ENCODE measurements at regions not wholly inside any gene's neighbourhood (a gene's known extent, or its start where the extent isn't known, plus 50 kb on each side); places are given as distances from the start of the nearest gene placed in this dataset.

DNA sequence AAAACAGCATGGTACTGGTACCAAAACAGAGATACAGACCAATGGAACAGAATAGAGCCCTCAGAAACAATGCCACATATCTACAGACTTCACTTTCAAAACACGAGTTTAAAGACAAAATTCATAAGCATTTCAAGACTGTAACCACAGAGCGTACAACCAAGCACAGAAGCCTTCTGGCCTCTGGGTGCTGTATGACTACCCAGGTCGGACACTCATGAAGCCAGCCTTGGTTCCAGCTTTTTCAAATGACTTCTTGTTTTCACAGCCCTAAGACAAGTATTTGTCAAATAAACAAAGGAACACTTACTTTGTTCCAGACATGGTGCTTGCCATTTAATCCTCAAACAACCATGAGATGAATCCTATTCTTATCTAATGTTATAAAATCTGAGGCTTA, 536.1 kb upstream of the NR3C2 start:
- no peak overlapping the region for H3K4me2 ChIP-seq (ENCODE audit: control insufficient read depth, insufficient read depth)
- H2AFZ ChIP-seq (ENCODE audit: control insufficient read depth, low read depth, low read length), result no peak overlapping the region
- no peaks in the 10 kb centered on the region for H4K20me1 ChIP-seq (ENCODE audit: control insufficient read depth, insufficient read depth)
- TF ChIP-seq ASH2L (IDR thresholded peaks at IDR 0.05; ENCODE audit: borderline replicate concordance, low read depth), result no peak
- ChIA-PET CTCF (no interaction called here), POLR2A (no interaction called here), SMC1A (ENCODE audit: uncharacterized antibody, unreplicated experiment) (no interaction called here), RAD21 (ENCODE audit: unreplicated experiment) (no interaction called here)
- no peak overlapping the region for H3K27ac ChIP-seq (ENCODE audit: control insufficient read depth, insufficient read depth)
- H3K79me2 ChIP-seq (ENCODE audit: control insufficient read depth, insufficient read depth, low read length), result no peaks in the 10 kb centered on the region
- intact Hi-C loops (cut with micrococcal nuclease; ENCODE audit: unreplicated experiment) (no loop called here), in situ Hi-C loops (cut with MboI) (no loop called here)
- no peaks in the 10 kb centered on the region for H3K9me3 ChIP-seq (replicated peaks; ENCODE audit: control insufficient read depth, insufficient read depth, low read length)
- no TSS peak for BruUV-seq (replicated peaks)
- no peak overlapping the region for H3K9ac ChIP-seq (ENCODE audit: control insufficient read depth, insufficient read depth, low read length)
- no peaks in the 10 kb centered on the region for H3K27me3 ChIP-seq (replicated peaks in 1 of 2; ENCODE audit: control insufficient read depth in 2 of 2, insufficient read depth in 2 of 2, low read length in 1 of 2)
- H3K4me3 ChIP-seq, result no peak overlapping the region
- DNase-seq (ENCODE audit: low read depth, low spot score) (no peak), FAIRE-seq (no peak), ATAC-seq (no peak)
- WGBS (ENCODE audit: insufficient coverage, insufficient replicate concordance, low lambda C conversion rate, missing lambda C conversion rate), result 4% methylated on average over 3 of the region's 3 CpGs
- no peaks in the 10 kb centered on the region for H3K4me1 ChIP-seq (ENCODE audit: control insufficient read depth, insufficient read depth, low read length)
- no peaks in the 10 kb centered on the region for H3K36me3 ChIP-seq (ENCODE audit: control insufficient read depth in 2 of 2, insufficient read depth in 2 of 2, low read length in 1 of 2)

DNA sequence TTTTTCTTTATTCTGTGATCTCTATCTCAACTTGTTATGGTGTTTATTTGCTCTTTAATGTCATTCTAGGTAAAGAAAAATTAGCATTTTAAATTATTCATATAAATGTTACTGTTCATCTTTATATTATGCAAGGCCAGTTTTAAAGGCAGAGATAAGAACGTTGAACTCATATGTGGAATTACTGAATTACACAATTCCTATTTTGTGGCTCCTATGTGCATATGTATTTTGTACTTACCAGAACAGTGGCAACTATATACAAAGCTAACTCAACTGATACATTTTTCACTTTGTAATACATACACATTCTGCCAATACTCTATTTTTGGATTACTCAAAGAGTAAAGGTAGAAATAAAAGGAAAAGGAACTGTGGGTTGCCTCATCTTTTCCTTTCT, 533.2 kb upstream of the NR3C2 start:
- SMC1A ChIA-PET (ENCODE audit: uncharacterized antibody, unreplicated experiment), result no interaction called here
- no peak for TF ChIP-seq ZNF622 (IDR thresholded peaks at IDR 0.05)
- TF ChIP-seq, protein P1, sequence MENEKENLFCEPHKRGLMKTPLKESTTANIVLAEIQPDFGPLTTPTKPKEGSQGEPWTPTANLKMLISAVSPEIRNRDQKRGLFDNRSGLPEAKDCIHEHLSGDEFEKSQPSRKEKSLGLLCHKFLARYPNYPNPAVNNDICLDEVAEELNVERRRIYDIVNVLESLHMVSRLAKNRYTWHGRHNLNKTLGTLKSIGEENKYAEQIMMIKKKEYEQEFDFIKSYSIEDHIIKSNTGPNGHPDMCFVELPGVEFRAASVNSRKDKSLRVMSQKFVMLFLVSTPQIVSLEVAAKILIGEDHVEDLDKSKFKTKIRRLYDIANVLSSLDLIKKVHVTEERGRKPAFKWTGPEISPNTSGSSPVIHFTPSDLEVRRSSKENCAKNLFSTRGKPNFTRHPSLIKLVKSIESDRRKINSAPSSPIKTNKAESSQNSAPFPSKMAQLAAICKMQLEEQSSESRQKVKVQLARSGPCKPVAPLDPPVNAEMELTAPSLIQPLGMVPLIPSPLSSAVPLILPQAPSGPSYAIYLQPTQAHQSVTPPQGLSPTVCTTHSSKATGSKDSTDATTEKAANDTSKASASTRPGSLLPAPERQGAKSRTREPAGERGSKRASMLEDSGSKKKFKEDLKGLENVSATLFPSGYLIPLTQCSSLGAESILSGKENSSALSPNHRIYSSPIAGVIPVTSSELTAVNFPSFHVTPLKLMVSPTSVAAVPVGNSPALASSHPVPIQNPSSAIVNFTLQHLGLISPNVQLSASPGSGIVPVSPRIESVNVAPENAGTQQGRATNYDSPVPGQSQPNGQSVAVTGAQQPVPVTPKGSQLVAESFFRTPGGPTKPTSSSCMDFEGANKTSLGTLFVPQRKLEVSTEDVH (IDR thresholded peaks at IDR 0.05; ENCODE audit: low read depth, partially characterized antibody), result no peak
- TF ChIP-seq ZZZ3 (IDR thresholded peaks at IDR 0.05; ENCODE audit: control insufficient read depth, insufficient read length, low read depth), result no peak
- no peak for TF ChIP-seq KLF5 (IDR thresholded peaks at IDR 0.05; ENCODE audit: partially characterized antibody)
- TF ChIP-seq SMARCA5 (IDR thresholded peaks at IDR 0.05), result no peak
- no peak for TF ChIP-seq TCF12 (IDR thresholded peaks at IDR 0.05; ENCODE audit: low read depth, low read length)
- TF ChIP-seq IRF4 (IDR thresholded peaks at IDR 0.05; ENCODE audit: low read depth, low read length), result no peak
- TF ChIP-seq CHD2 (IDR thresholded peaks at IDR 0.05; ENCODE audit: borderline replicate concordance, low read depth, low read length), result no peak
- TF ChIP-seq MYB (IDR thresholded peaks at IDR 0.05; ENCODE audit: borderline replicate concordance, low read depth, low read length), result no peak
- no peak for TF ChIP-seq POU2F2 (IDR thresholded peaks at IDR 0.05; ENCODE audit: borderline replicate concordance, low read depth, low read length)
- TF ChIP-seq ASH2L (IDR thresholded peaks at IDR 0.05; ENCODE audit: borderline replicate concordance, low read depth), result no peak
- H3K27ac ChIP-seq (ENCODE audit: control insufficient read depth, insufficient read depth), result no peak overlapping the region

More for the DNA sequence above, 533.2 kb upstream of the NR3C2 start:
- DNase-seq (ENCODE audit: low read depth, low spot score) (no peak), FAIRE-seq (no peak), ATAC-seq (no peak)
- ChIA-PET RAD21 (ENCODE audit: unreplicated experiment) (no interaction called here), CTCF (no interaction called here), POLR2A (no interaction called here)
- no peaks in the 10 kb centered on the region for H3K79me2 ChIP-seq (ENCODE audit: control insufficient read depth, insufficient read depth, low read length)
- H4K20me1 ChIP-seq (ENCODE audit: control insufficient read depth, insufficient read depth), result no peaks in the 10 kb centered on the region
- H3K4me2 ChIP-seq (ENCODE audit: control insufficient read depth, insufficient read depth), result no peak overlapping the region
- H2AFZ ChIP-seq (ENCODE audit: control insufficient read depth, low read depth, low read length), result no peak overlapping the region
- intact Hi-C loops (cut with micrococcal nuclease; ENCODE audit: unreplicated experiment) (no loop called here), in situ Hi-C loops (cut with MboI) (no loop called here)
- no peak overlapping the region for H3K4me3 ChIP-seq
- no peak overlapping the region for H3K9ac ChIP-seq (ENCODE audit: control insufficient read depth, insufficient read depth, low read length)
- H3K27me3 ChIP-seq (replicated peaks in 1 of 2; ENCODE audit: control insufficient read depth in 2 of 2, insufficient read depth in 2 of 2, low read length in 1 of 2), result no peaks in the 10 kb centered on the region
- 0% methylated on average over 1 of the region's 1 CpG for WGBS (ENCODE audit: insufficient coverage, insufficient replicate concordance, low lambda C conversion rate, missing lambda C conversion rate)
- H3K9me3 ChIP-seq (replicated peaks; ENCODE audit: control insufficient read depth, insufficient read depth, low read length), result no peaks in the 10 kb centered on the region
- no peaks in the 10 kb centered on the region for H3K4me1 ChIP-seq (ENCODE audit: control insufficient read depth, insufficient read depth, low read length)
- BruUV-seq (replicated peaks), result no TSS peak
- no peaks in the 10 kb centered on the region for H3K36me3 ChIP-seq (ENCODE audit: control insufficient read depth in 2 of 2, insufficient read depth in 2 of 2, low read length in 1 of 2)

All from GM12878 (cell line).